ENCODE measurements at regions not wholly inside any gene's neighbourhood (a gene's known extent, or its start where the extent isn't known, plus 50 kb on each side); places are given as distances from the start of the nearest gene placed in this dataset.

- H3K4me1 ChIP-seq (ENCODE audit: control insufficient read depth in 4 of 4, insufficient read depth in 4 of 4, low read length in 3 of 4) = peaks cover 8 to 20% (median 14%) of the 10 kb centered on the region in 4 donors
- peaks cover 0 to 3% (median 2%) of the 10 kb centered on the region in 4 donors for H3K9me3 ChIP-seq (ENCODE audit: control insufficient read depth in 4 of 4, low read length in 3 of 4)
- no peak overlapping the region for H3K4me3 ChIP-seq (ENCODE audit: low read depth in 1 of 3, low read length in 3 of 3)
- DNase-seq (ENCODE audit: low spot score) = no peak
- 96% methylated on average over 3 of the region's 3 CpGs for WGBS
- TF ChIP-seq HNF4G (IDR thresholded peaks at IDR 0.05) (no peak), GABPA (IDR thresholded peaks at IDR 0.05 in 1 of 2, conservative IDR thresholded peaks at IDR 0.05 in 1 of 2) (no peak), FOXA1 (IDR thresholded peaks at IDR 0.05) (no peak), CTCF (IDR thresholded peaks at IDR 0.05; ENCODE audit: low read depth, low read length, missing input control) (no peak), NR2F2 (IDR thresholded peaks at IDR 0.05) (no peak), RXRA (IDR thresholded peaks at IDR 0.05) (no peak), ZBTB33 (IDR thresholded peaks at IDR 0.05) (no peak), EGR1 (IDR thresholded peaks at IDR 0.05; ENCODE audit: low read depth in 2 of 2) (no peak), FOXA2 (IDR thresholded peaks at IDR 0.05) (no peak), TAF1 (conservative IDR thresholded peaks at IDR 0.05) (no peak), JUND (IDR thresholded peaks at IDR 0.05) (no peak), HNF4A (conservative IDR thresholded peaks at IDR 0.05) (no peak)
- TF ChIP-seq, protein P1, sequence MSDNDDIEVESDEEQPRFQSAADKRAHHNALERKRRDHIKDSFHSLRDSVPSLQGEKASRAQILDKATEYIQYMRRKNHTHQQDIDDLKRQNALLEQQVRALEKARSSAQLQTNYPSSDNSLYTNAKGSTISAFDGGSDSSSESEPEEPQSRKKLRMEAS (IDR thresholded peaks at IDR 0.05) = no peak
- no peak overlapping the region for H3K27ac ChIP-seq (ENCODE audit: low read depth in 1 of 2, low read length in 2 of 2)
- H3K36me3 ChIP-seq (ENCODE audit: control insufficient read depth in 4 of 4, insufficient read depth in 3 of 4, low read depth in 1 of 4, low read length in 3 of 4) = no peaks in the 10 kb centered on the region
- H3K27me3 ChIP-seq (ENCODE audit: control insufficient read depth in 4 of 4, insufficient read depth in 4 of 4, low read length in 3 of 4) = no peaks in the 10 kb centered on the region
- H3K9ac ChIP-seq (ENCODE audit: low read depth in 1 of 2, low read length in 2 of 2) = no peak overlapping the region
These were observed 93.7 kb downstream of the VCPKMT start for GRCh38 chr14:50022661-50023060.

DNA sequence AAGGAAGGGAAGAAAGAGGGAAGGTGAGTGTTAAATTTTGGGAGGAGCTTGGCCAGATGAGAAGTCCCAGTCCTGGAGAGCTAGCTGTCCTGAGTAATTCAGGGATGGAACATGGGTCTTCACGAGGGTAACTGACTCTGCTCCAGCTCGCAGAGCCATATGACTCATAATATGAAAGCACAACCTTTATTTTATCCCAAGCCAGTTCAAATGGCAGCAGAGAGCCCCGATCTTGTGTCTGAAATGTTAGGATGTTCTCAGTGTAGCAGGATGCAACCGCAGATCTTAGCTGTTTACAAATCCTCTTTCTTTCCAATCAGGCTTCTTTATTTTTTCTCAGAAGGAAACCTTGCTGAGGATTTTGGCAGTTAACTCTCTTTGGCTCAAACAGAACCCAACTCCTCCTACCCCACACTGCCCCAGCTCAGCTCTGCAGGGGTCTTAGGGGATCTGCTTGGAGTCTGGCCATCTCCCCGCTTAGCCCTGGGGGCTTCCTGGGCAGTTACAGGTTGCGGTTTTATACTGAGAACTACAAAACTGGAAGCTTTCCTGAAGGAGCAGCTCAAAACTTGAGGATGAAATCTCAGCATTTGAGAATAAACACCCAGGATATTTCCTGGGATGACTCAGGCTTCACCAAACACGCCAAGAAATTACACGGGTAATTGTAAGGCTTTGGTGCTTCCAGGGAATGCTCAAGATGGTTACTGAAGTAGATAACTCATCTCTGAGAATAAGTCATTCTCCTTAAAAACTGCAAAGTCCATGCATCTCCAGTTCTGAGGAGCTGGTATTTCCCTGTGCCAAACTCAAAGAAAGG, 92.5 kb downstream of the VCPKMT start:
- Histone ChIP-seq H3K27me3 (ENCODE audit: control insufficient read depth in 4 of 4, insufficient read depth in 4 of 4, low read length in 3 of 4) (no peaks in the 10 kb centered on the region), H3K36me3 (ENCODE audit: control insufficient read depth in 4 of 4, insufficient read depth in 3 of 4, low read depth in 1 of 4, low read length in 3 of 4) (no peaks in the 10 kb centered on the region), H3K4me1 (ENCODE audit: control insufficient read depth in 4 of 4, insufficient read depth in 4 of 4, low read length in 3 of 4) (peaks cover 5 to 9% (median 5%) of the 10 kb centered on the region in 4 donors), H3K4me3 (ENCODE audit: low read depth in 1 of 3, low read length in 3 of 3) (no peak overlapping the region), H3K27ac (ENCODE audit: low read depth in 1 of 2, low read length in 2 of 2) (peak overlapping the region in 1 of 2 donors; percentile 57), H3K9me3 (ENCODE audit: control insufficient read depth in 4 of 4, low read length in 3 of 4) (peaks cover 0 to 3% (median 2%) of the 10 kb centered on the region in 4 donors), H3K9ac (ENCODE audit: low read depth in 1 of 2, low read length in 2 of 2) (no peak overlapping the region)
- WGBS = 91% methylated on average over 8 of the region's 8 CpGs
- no peak for DNase-seq (ENCODE audit: low spot score)
- TF ChIP-seq HNF4A (conservative IDR thresholded peaks at IDR 0.05) (no peak), JUND (IDR thresholded peaks at IDR 0.05) (no peak), ZBTB33 (IDR thresholded peaks at IDR 0.05) (no peak), YY1 (IDR thresholded peaks at IDR 0.05) (no peak), FOXA1 (IDR thresholded peaks at IDR 0.05) (no peak), NR2F2 (IDR thresholded peaks at IDR 0.05) (no peak), RAD21 (IDR thresholded peaks at IDR 0.05) (no peak), FOXA2 (IDR thresholded peaks at IDR 0.05) (no peak), HNF4G (IDR thresholded peaks at IDR 0.05) (no peak), SP1 (IDR thresholded peaks at IDR 0.05) (no peak), TAF1 (conservative IDR thresholded peaks at IDR 0.05) (no peak), CTCF (IDR thresholded peaks at IDR 0.05; ENCODE audit: low read depth, low read length, missing input control) (no peak), GABPA (IDR thresholded peaks at IDR 0.05 in 1 of 2, conservative IDR thresholded peaks at IDR 0.05 in 1 of 2) (no peak), EGR1 (IDR thresholded peaks at IDR 0.05; ENCODE audit: low read depth in 2 of 2) (no peak), RXRA (IDR thresholded peaks at IDR 0.05) (no peak)
- TF ChIP-seq, protein P2, sequence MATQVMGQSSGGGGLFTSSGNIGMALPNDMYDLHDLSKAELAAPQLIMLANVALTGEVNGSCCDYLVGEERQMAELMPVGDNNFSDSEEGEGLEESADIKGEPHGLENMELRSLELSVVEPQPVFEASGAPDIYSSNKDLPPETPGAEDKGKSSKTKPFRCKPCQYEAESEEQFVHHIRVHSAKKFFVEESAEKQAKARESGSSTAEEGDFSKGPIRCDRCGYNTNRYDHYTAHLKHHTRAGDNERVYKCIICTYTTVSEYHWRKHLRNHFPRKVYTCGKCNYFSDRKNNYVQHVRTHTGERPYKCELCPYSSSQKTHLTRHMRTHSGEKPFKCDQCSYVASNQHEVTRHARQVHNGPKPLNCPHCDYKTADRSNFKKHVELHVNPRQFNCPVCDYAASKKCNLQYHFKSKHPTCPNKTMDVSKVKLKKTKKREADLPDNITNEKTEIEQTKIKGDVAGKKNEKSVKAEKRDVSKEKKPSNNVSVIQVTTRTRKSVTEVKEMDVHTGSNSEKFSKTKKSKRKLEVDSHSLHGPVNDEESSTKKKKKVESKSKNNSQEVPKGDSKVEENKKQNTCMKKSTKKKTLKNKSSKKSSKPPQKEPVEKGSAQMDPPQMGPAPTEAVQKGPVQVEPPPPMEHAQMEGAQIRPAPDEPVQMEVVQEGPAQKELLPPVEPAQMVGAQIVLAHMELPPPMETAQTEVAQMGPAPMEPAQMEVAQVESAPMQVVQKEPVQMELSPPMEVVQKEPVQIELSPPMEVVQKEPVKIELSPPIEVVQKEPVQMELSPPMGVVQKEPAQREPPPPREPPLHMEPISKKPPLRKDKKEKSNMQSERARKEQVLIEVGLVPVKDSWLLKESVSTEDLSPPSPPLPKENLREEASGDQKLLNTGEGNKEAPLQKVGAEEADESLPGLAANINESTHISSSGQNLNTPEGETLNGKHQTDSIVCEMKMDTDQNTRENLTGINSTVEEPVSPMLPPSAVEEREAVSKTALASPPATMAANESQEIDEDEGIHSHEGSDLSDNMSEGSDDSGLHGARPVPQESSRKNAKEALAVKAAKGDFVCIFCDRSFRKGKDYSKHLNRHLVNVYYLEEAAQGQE (IDR thresholded peaks at IDR 0.05) = no peak
- TF ChIP-seq, protein P1 (IDR thresholded peaks at IDR 0.05) = no peak
